KMS-11 (cell line): ENCODE measurements at regions not wholly inside any gene's neighbourhood (a gene's known extent, or its start where the extent isn't known, plus 50 kb on each side); places are given as distances from the start of the nearest gene placed in this dataset.
A peak's percentile ranks its signal among the peaks of the same experiment; 100 is the strongest.

Experiments
- H2AFZ ChIP-seq: fragments of 200-600 bp; sonication (generic); 2 replicates; pipeline ENCODE4 v1.6.1; 2016; ENCODE audit warnings: antibody characterized with exemption, mixed run types, low read depth
- H3K27ac ChIP-seq: fragments of 200-600 bp; sonication (generic); 2 replicates; pipeline ENCODE4 v1.6.1; 2016; ENCODE audit warnings: mild to moderate bottlenecking, mixed run types
- H3K27me3 ChIP-seq: fragments of 200-600 bp; sonication (generic); 2 replicates; pipeline ENCODE4 v1.6.1; 2017; ENCODE audit warnings: mild to moderate bottlenecking, low read depth, mixed run types, moderate library complexity; ENCODE audit not compliant: insufficient read depth
- H3K36me3 ChIP-seq: fragments of 200-600 bp; sonication (generic); 2 replicates; pipeline ENCODE4 v1.6.1; 2017; ENCODE audit warnings: mild to moderate bottlenecking, mixed run types; ENCODE audit not compliant: insufficient read depth
- H3K4me1 ChIP-seq: fragments of 200-600 bp; sonication (generic); 2 replicates; pipeline ENCODE4 v1.6.1; 2016; ENCODE audit warnings: mild to moderate bottlenecking, low read depth, mixed run types; ENCODE audit not compliant: poor library complexity, severe bottlenecking
- H3K4me2 ChIP-seq: fragments of 200-600 bp; sonication (generic); 2 replicates; pipeline ENCODE4 v1.7.0; 2016; ENCODE audit warnings: mild to moderate bottlenecking, mixed run types
- H3K4me3 ChIP-seq: fragments of 200-600 bp; sonication (generic); IDR thresholded peaks from 2 replicates; pipeline ENCODE4 v1.6.1; 2017; ENCODE audit warnings: low read depth, low read length, mixed read lengths; ENCODE audit not compliant: insufficient read depth
- H3K79me2 ChIP-seq: fragments of 200-600 bp; sonication (generic); 2 replicates; pipeline ENCODE4 v1.6.1; 2016; ENCODE audit warnings: low read depth, mixed run types; ENCODE audit not compliant: insufficient read depth
- H3K9ac ChIP-seq: fragments of 200-600 bp; sonication (generic); 2 replicates; pipeline ENCODE4 v1.6.1; 2016; ENCODE audit warnings: mild to moderate bottlenecking, mixed run types
- H4K20me1 ChIP-seq: fragments of 200-600 bp; sonication (generic); 2 replicates; pipeline ENCODE4 v1.6.1; 2016; ENCODE audit warnings: mild to moderate bottlenecking, mixed run types; ENCODE audit not compliant: insufficient read depth
- CTCF ChIP-seq: fragments of 200-600 bp; sonication (generic); conservative IDR thresholded peaks from 2 replicates; pipeline ENCODE4 v1.6.1; 2017; ENCODE audit warnings: low read depth, mild to moderate bottlenecking, antibody characterized with exemption, low read length, moderate library complexity, mixed read lengths

- peak; percentile 39; the same call in 1 of the 2 replicates for TF ChIP-seq CTCF
- Histone ChIP-seq H2AFZ (no peak overlapping the region), H3K27ac (no peak overlapping the region), H3K79me2 (no peaks in the 10 kb centered on the region), H3K4me3 (no peak overlapping the region), H3K36me3 (no peaks in the 10 kb centered on the region), H3K4me2 (no peak overlapping the region), H4K20me1 (no peaks in the 10 kb centered on the region), H3K9ac (no peak overlapping the region), H3K27me3 (no peaks in the 10 kb centered on the region), H3K4me1 (no peaks in the 10 kb centered on the region)
Measured at GRCh38 chr4:137610960-137611359, 78.7 kb upstream of the PCDH18 start.

- H3K27me3 ChIP-seq: no peaks in the 10 kb centered on the region
- no peak overlapping the region for H3K9ac ChIP-seq
- no peaks in the 10 kb centered on the region for H4K20me1 ChIP-seq
- H3K4me2 ChIP-seq: no peak overlapping the region
- no peak for TF ChIP-seq CTCF
- H3K4me1 ChIP-seq: no peaks in the 10 kb centered on the region
- H2AFZ ChIP-seq: no peak overlapping the region
- no peaks in the 10 kb centered on the region for H3K36me3 ChIP-seq
- H3K27ac ChIP-seq: no peak overlapping the region
- no peak overlapping the region for H3K4me3 ChIP-seq
- H3K79me2 ChIP-seq: no peaks in the 10 kb centered on the region
Measured at GRCh38 chr4:137609718-137610430, 77.6 kb upstream of the PCDH18 start.

- Histone ChIP-seq H3K4me2 (no peak overlapping the region), H3K4me1 (no peaks in the 10 kb centered on the region), H2AFZ (no peak overlapping the region), H3K4me3 (no peak overlapping the region), H3K79me2 (no peaks in the 10 kb centered on the region), H3K27ac (no peak overlapping the region), H4K20me1 (no peaks in the 10 kb centered on the region), H3K27me3 (no peaks in the 10 kb centered on the region), H3K9ac (no peak overlapping the region), H3K36me3 (no peaks in the 10 kb centered on the region)
- no peak for TF ChIP-seq CTCF
Measured at GRCh38 chr4:137608085-137608484, 75.8 kb upstream of the PCDH18 start.

- H2AFZ ChIP-seq: no peak overlapping the region
- no peaks in the 10 kb centered on the region for H4K20me1 ChIP-seq
- H3K79me2 ChIP-seq: no peaks in the 10 kb centered on the region
- H3K27ac ChIP-seq: no peak overlapping the region
- no peaks in the 10 kb centered on the region for H3K36me3 ChIP-seq
- TF ChIP-seq CTCF: no peak
- no peak overlapping the region for H3K9ac ChIP-seq
- no peak overlapping the region for H3K4me2 ChIP-seq
- no peak overlapping the region for H3K4me3 ChIP-seq
- no peaks in the 10 kb centered on the region for H3K27me3 ChIP-seq
- H3K4me1 ChIP-seq: no peaks in the 10 kb centered on the region
Measured at GRCh38 chr4:137602436-137602835, 70.1 kb upstream of the PCDH18 start.
